NT2/D1 (cell line): ENCODE measurements at regions not wholly inside any gene's neighbourhood (a gene's known extent, or its start where the extent isn't known, plus 50 kb on each side); places are given as distances from the start of the nearest gene placed in this dataset.

ENCODE experiments used
- SUZ12 ChIP-seq: IDR thresholded peaks from 2 replicates; pipeline ENCODE4 v1.6.1; 2011; ENCODE audit not compliant: insufficient read length, insufficient read depth; ENCODE audit errors: extremely low read depth
- ZNF274 ChIP-seq: IDR thresholded peaks from 2 replicates; pipeline ENCODE4 v1.6.1; 2011; ENCODE audit warnings: mild to moderate bottlenecking, low read depth, low read length

- TF ChIP-seq ZNF274 = no peak
- no peak for TF ChIP-seq SUZ12
Measured at GRCh38 chr12:41962171-41962572, 182.5 kb downstream of the GXYLT1 start.
